ENCODE measurements at regions not wholly inside any gene's neighbourhood (a gene's known extent, or its start where the extent isn't known, plus 50 kb on each side); places are given as distances from the start of the nearest gene placed in this dataset.

- no peak for DNase-seq
- no peaks in the 10 kb centered on the region for H3K9me3 ChIP-seq
- H3K27ac ChIP-seq = no peak overlapping the region
- H3K4me3 ChIP-seq (replicated peaks in 1 of 3) = no peak overlapping the region
- intact Hi-C loops (cut with DNase I) = no loop called here
- no peaks in the 10 kb centered on the region for H3K27me3 ChIP-seq
- no peak for TF ChIP-seq POLR2A (IDR thresholded peaks at IDR 0.05)
- TF ChIP-seq, protein P1, sequence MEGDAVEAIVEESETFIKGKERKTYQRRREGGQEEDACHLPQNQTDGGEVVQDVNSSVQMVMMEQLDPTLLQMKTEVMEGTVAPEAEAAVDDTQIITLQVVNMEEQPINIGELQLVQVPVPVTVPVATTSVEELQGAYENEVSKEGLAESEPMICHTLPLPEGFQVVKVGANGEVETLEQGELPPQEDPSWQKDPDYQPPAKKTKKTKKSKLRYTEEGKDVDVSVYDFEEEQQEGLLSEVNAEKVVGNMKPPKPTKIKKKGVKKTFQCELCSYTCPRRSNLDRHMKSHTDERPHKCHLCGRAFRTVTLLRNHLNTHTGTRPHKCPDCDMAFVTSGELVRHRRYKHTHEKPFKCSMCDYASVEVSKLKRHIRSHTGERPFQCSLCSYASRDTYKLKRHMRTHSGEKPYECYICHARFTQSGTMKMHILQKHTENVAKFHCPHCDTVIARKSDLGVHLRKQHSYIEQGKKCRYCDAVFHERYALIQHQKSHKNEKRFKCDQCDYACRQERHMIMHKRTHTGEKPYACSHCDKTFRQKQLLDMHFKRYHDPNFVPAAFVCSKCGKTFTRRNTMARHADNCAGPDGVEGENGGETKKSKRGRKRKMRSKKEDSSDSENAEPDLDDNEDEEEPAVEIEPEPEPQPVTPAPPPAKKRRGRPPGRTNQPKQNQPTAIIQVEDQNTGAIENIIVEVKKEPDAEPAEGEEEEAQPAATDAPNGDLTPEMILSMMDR (IDR thresholded peaks at IDR 0.05) = no peak
- H3K4me1 ChIP-seq = peaks cover 15 to 20% of the 10 kb centered on the region in 2 donors
- H3K36me3 ChIP-seq = no peaks in the 10 kb centered on the region
These were observed 53.3 kb upstream of the FGGY start for GRCh38 chr1:59243550-59243949.

DNA sequence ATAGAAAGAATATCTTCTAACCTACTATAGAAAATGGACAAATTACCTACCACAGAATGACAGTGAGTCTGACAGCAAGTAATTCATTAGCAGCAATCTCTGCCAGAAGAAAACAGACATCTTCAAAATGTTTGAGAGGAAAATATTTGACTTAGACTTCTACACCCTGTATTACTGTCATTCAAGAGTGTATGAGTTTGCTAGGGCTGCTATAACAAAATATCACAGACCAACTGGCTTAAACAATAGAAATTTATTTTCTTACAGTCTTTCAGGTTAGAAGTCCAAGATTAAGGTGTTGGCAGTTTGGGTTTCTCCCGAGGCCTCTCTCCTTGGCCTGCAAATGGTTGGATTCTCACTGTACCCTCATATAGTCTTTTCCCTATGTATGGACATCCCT is 52.9 kb upstream of the FGGY start:
- WGBS, 2 donors = 95 to 100% methylated on average over 1 of the region's 1 CpG
- Histone ChIP-seq H3K9me3 (no peaks in the 10 kb centered on the region), H3K36me3 (no peaks in the 10 kb centered on the region), H3K4me1 (peaks cover 15 to 20% of the 10 kb centered on the region in 2 donors), H3K4me3 (replicated peaks in 1 of 3) (no peak overlapping the region), H3K27ac (no peak overlapping the region), H3K27me3 (no peaks in the 10 kb centered on the region)
- DNase-seq = no peak
- intact Hi-C loops (cut with DNase I) = no loop called here
- TF ChIP-seq, protein P1 (IDR thresholded peaks at IDR 0.05) = no peak
- no peak for TF ChIP-seq POLR2A (IDR thresholded peaks at IDR 0.05)

DNA sequence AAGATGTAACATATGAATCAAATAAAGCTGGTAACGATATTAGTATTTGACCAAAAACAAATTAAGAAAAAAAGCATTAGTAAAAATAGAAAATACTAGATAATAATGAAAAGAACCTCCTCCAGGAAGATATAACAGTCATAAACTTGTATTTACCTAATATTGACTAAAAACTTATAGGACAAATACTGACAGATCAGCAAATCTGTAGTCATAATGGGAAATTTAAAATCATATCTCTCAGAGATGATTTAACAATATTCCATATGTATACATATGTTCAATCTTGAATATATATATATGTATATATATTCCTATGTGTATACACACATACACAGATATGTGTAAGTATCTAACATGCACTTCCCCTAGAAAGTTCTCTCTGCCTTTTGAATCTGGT is 52.0 kb upstream of the FGGY start:
- no peak for DNase-seq
- Histone ChIP-seq H3K27me3 (no peaks in the 10 kb centered on the region), H3K36me3 (no peaks in the 10 kb centered on the region), H3K9me3 (no peaks in the 10 kb centered on the region), H3K4me1 (peaks cover 15 to 20% of the 10 kb centered on the region in 2 donors), H3K4me3 (replicated peaks in 1 of 3) (no peak overlapping the region), H3K27ac (no peak overlapping the region)
- TF ChIP-seq, protein P1 (IDR thresholded peaks at IDR 0.05) = no peak
- TF ChIP-seq POLR2A (IDR thresholded peaks at IDR 0.05) = no peak
- intact Hi-C loops (cut with DNase I) = no loop called here
- WGBS, 2 donors = 92 to 95% methylated on average over 1 of the region's 1 CpG

Data from thyroid gland (tissue), 4 donors.